IMR-90 (cell line): ENCODE measurements at regions not wholly inside any gene's neighbourhood (a gene's known extent, or its start where the extent isn't known, plus 50 kb on each side); places are given as distances from the start of the nearest gene placed in this dataset.

Experiments
- ATAC-seq: fragments of 200-7000 bp; cut with Tn5 transposase; 2 replicates; pipeline ENCODE4 v1.9.1; 2020; ENCODE audit warnings: low read depth, mild to moderate bottlenecking, moderate library complexity
- BruUV-seq: library from RNA; stranded (reverse); fragments of 400-500 nt; replicated peaks from 2 replicates; lab custom pipeline; 2021; lab: Mats Ljungman, UMichigan
- CTCF ChIA-PET: fragments of 300-600 bp; formaldehyde crosslinking; extraction: SDS; loops from one replicate; lab custom pipeline; 2021; ENCODE audit warnings: antibody characterized with exemption; lab: Yijun Ruan, JAX
- POLR2A ChIA-PET: fragments of 300-600 bp; sonication (Branson Sonifier 250); formaldehyde crosslinking; loops from one replicate; lab custom pipeline; 2022; ENCODE audit warnings: antibody characterized with exemption; ENCODE audit not compliant: unreplicated experiment; lab: Charles Lee
- DNase-seq: peaks from one replicate; pipeline ENCODE4 v3.0.0; 2013
- H2AFZ ChIP-seq: replicated peaks from 2 replicates; pipeline ENCODE3; 2013; ENCODE audit warnings: low read length, mild to moderate bottlenecking; ENCODE audit not compliant: poor library complexity
- H2AK5ac ChIP-seq: 2 replicates; pipeline ENCODE4 v1.6.1; 2013; ENCODE audit warnings: low read depth, low read length, inconsistent platforms
- H2AK9ac ChIP-seq: replicated peaks from 2 replicates; pipeline ENCODE3; 2013; ENCODE audit warnings: mild to moderate bottlenecking, low read depth, low read length, moderate library complexity; ENCODE audit not compliant: poor library complexity
- H2BK120ac ChIP-seq: 2 replicates; pipeline ENCODE4 v1.6.1; 2013; ENCODE audit warnings: low read depth, low read length, inconsistent platforms
- H2BK15ac ChIP-seq: 3 replicates; pipeline ENCODE4 v1.6.1; 2013; ENCODE audit warnings: low read depth, low read length, inconsistent platforms
- H2BK20ac ChIP-seq: 2 replicates; pipeline ENCODE4 v1.6.1; 2013; ENCODE audit warnings: low read depth, mild to moderate bottlenecking, inconsistent platforms, low read length, moderate library complexity
- H2BK5ac ChIP-seq: 2 replicates; pipeline ENCODE4 v1.6.1; 2013; ENCODE audit warnings: mild to moderate bottlenecking, low read depth, low read length, inconsistent platforms; ENCODE audit not compliant: poor library complexity, severe bottlenecking
- H3K14ac ChIP-seq: replicated peaks from 2 replicates; pipeline ENCODE4 v1.6.1; 2013; ENCODE audit warnings: low read depth, low read length, inconsistent platforms
- H3K18ac ChIP-seq: 2 replicates; pipeline ENCODE4 v1.6.1; 2013; ENCODE audit warnings: low read depth, low read length, control low read depth
- H3K23ac ChIP-seq: 2 replicates; pipeline ENCODE4 v1.6.1; 2013; ENCODE audit warnings: low read depth, low read length, inconsistent platforms
- H3K27ac ChIP-seq: 2 replicates; pipeline ENCODE4 v1.5.1; 2013; ENCODE audit warnings: mild to moderate bottlenecking, control low read depth, low read length; ENCODE audit not compliant: insufficient read depth
- H3K27me3 ChIP-seq: 2 replicates; pipeline ENCODE4 v1.6.1; 2013; ENCODE audit warnings: low read length; ENCODE audit not compliant: control insufficient read depth, insufficient read depth
- H3K36me3 ChIP-seq: 2 replicates; pipeline ENCODE4 v1.6.1; 2013; ENCODE audit warnings: low read length, mixed read lengths; ENCODE audit not compliant: control insufficient read depth, insufficient read depth
- H3K4ac ChIP-seq: 2 replicates; pipeline ENCODE4 v1.6.1; 2013; ENCODE audit warnings: low read depth, low read length, inconsistent platforms
- H3K4me1 ChIP-seq: 2 replicates; pipeline ENCODE4 v1.6.1; 2013; ENCODE audit warnings: low read length, mixed read lengths; ENCODE audit not compliant: control insufficient read depth, insufficient read depth
- H3K4me2 ChIP-seq: 2 replicates; pipeline ENCODE4 v1.6.1; 2013; ENCODE audit warnings: low read depth, mild to moderate bottlenecking, control low read depth, low read length, moderate library complexity
- H3K4me3 ChIP-seq: 2 replicates; pipeline ENCODE4 v1.5.1; 2013; ENCODE audit warnings: low read depth, mild to moderate bottlenecking, control low read depth, low read length, moderate library complexity; ENCODE audit not compliant: insufficient read depth
- H3K56ac ChIP-seq: 2 replicates; pipeline ENCODE4 v1.6.1; 2013; ENCODE audit warnings: low read length, inconsistent platforms; ENCODE audit not compliant: insufficient read depth; ENCODE audit errors: extremely low read depth
- H3K79me1 ChIP-seq, 2 experiments: 2 replicates each; pipeline ENCODE4 v1.6.1; 2013; ENCODE audit warnings: low read length in 2 of 2, inconsistent platforms in 1 of 2, low read depth in 1 of 2
- H3K9ac ChIP-seq: 2 replicates; pipeline ENCODE4 v1.6.1; 2013; ENCODE audit warnings: low read depth, low read length, control low read depth
- H3K9me1 ChIP-seq: 2 replicates; pipeline ENCODE4 v1.6.1; 2013; ENCODE audit warnings: low read length, inconsistent platforms; ENCODE audit not compliant: insufficient read depth
- H3K9me3 ChIP-seq: 2 replicates; pipeline ENCODE4 v1.6.1; 2013; ENCODE audit warnings: low read length; ENCODE audit not compliant: control insufficient read depth, insufficient read depth
- H4K20me1 ChIP-seq: 2 replicates; pipeline ENCODE4 v1.6.1; 2013; ENCODE audit warnings: low read length, inconsistent platforms; ENCODE audit not compliant: insufficient read depth
- H4K5ac ChIP-seq: 2 replicates; pipeline ENCODE4 v1.6.1; 2013; ENCODE audit warnings: mild to moderate bottlenecking, low read depth, low read length, control low read depth
- H4K8ac ChIP-seq, 2 experiments: 2 replicates each; pipeline ENCODE4 v1.6.1; 2013; ENCODE audit warnings: low read depth in 2 of 2, low read length in 2 of 2, control low read depth in 1 of 2, inconsistent platforms in 1 of 2
- H4K91ac ChIP-seq: 2 replicates; pipeline ENCODE4 v1.6.1; 2013; ENCODE audit warnings: low read depth, low read length, inconsistent platforms; ENCODE audit not compliant: insufficient read depth
- BHLHE40 ChIP-seq: fragments of 150-350 bp; IDR thresholded peaks from 2 replicates; pipeline ENCODE4 v1.6.1; 2016; ENCODE audit warnings: mild to moderate bottlenecking, low read depth, low read length
- CEBPB ChIP-seq: IDR thresholded peaks from 2 replicates; pipeline ENCODE4 v1.6.1; 2012; ENCODE audit warnings: low read depth, low read length, improper control_type of control experiment
- CHD1 ChIP-seq: IDR thresholded peaks from 2 replicates; pipeline ENCODE4 v1.6.1; 2012; ENCODE audit warnings: low read depth, low read length, improper control_type of control experiment
- CTCF ChIP-seq: conservative IDR thresholded peaks from 2 replicates; pipeline ENCODE4 v1.5.1; 2012; ENCODE audit warnings: mild to moderate bottlenecking, low read depth, low read length, improper control_type of control experiment
- ELK1 ChIP-seq: fragments of 150-350 bp; IDR thresholded peaks from 2 replicates; pipeline ENCODE4 v1.6.1; 2016; ENCODE audit warnings: low read depth, mild to moderate bottlenecking, low read length, moderate library complexity, borderline replicate concordance
- FOS ChIP-seq: fragments of 150-350 bp; IDR thresholded peaks from 2 replicates; pipeline ENCODE4 v1.6.1; 2016; ENCODE audit warnings: low read depth, low read length
- MAFK ChIP-seq: IDR thresholded peaks from 2 replicates; pipeline ENCODE4 v1.6.1; 2012; ENCODE audit warnings: low read depth, low read length, improper control_type of control experiment
- MAZ ChIP-seq: IDR thresholded peaks from 2 replicates; pipeline ENCODE4 v1.6.1; 2012; ENCODE audit warnings: low read depth, mild to moderate bottlenecking, low read length, improper control_type of control experiment, moderate library complexity, borderline replicate concordance
- MXI1 ChIP-seq: IDR thresholded peaks from 2 replicates; pipeline ENCODE4 v1.6.1; 2012; ENCODE audit warnings: low read depth, mild to moderate bottlenecking, low read length, moderate library complexity, borderline replicate concordance
- NFE2L2 ChIP-seq: fragments of 150-350 bp; IDR thresholded peaks from 2 replicates; pipeline ENCODE4 v1.6.1; 2016; ENCODE audit warnings: low read depth, mild to moderate bottlenecking, low read length
- POLR2A ChIP-seq: IDR thresholded peaks from 2 replicates; pipeline ENCODE4 v1.6.1; 2012; ENCODE audit warnings: mild to moderate bottlenecking, low read depth, low read length
- RAD21 ChIP-seq: IDR thresholded peaks from 2 replicates; pipeline ENCODE4 v1.6.1; 2012; ENCODE audit warnings: low read length, improper control_type of control experiment
- RCOR1 ChIP-seq: IDR thresholded peaks from 2 replicates; pipeline ENCODE4 v1.6.1; 2012; ENCODE audit warnings: mild to moderate bottlenecking, low read length, improper control_type of control experiment; ENCODE audit not compliant: insufficient replicate concordance
- RFX5 ChIP-seq: IDR thresholded peaks from 2 replicates; pipeline ENCODE4 v1.8.0; 2012; ENCODE audit warnings: low read depth, mild to moderate bottlenecking, low read length, moderate library complexity
- SMC3 ChIP-seq: fragments of 150-350 bp; IDR thresholded peaks from 2 replicates; pipeline ENCODE4 v1.6.1; 2016; ENCODE audit warnings: low read depth, mild to moderate bottlenecking, antibody characterized with exemption, low read length, moderate library complexity
- USF2 ChIP-seq: fragments of 150-350 bp; IDR thresholded peaks from 2 replicates; pipeline ENCODE4 v1.6.1; 2017; ENCODE audit warnings: mild to moderate bottlenecking, antibody characterized with exemption, low read length, low read depth
- WGBS, 2 experiments: methylation state at CpG; one replicate each; pipeline versions ENCODE4 v1.1.5 to v1.1.7; 2013; ENCODE audit warnings: missing lambda C conversion rate in 2 of 2; ENCODE audit not compliant: insufficient read length in 1 of 2; ENCODE audit errors: extremely low coverage in 2 of 2; 5-methylcytosine and 5-hydroxymethylcytosine counted together
- dilution Hi-C: fragments of 300-500 bp; cut with HindIII; formaldehyde crosslinking; loops from one replicate; pipeline ENCODE4 v1.14.3; 2018; ENCODE audit warnings: low sequenced_read_pairs; ENCODE audit not compliant: unreplicated experiment
- in situ Hi-C: fragments of 300-500 bp; cut with MboI; formaldehyde crosslinking; loops from 3 replicates; pipeline ENCODE4 v1.14.3; 2019; ENCODE audit warnings: low sequenced_read_pairs, inconsistent platforms, mixed read lengths
- intact Hi-C: fragments of 100-400 bp; cut with micrococcal nuclease; formaldehyde crosslinking; loops from 2 replicates; pipeline ENCODE4 v1.10.0; 2022

GRCh38 chr6:4377603-4378002, 242.2 kb upstream of the ECI2 start:
- DNase-seq (no peak), ATAC-seq (no peak)
- H3K27me3 ChIP-seq: no peaks in the 10 kb centered on the region
- H3K9me3 ChIP-seq: peaks cover 1% of the 10 kb centered on the region; the same call in 1 of the 2 replicates
- in situ Hi-C loops: no loop called here
- peaks cover 2% of the 10 kb centered on the region; the same call in 1 of the 2 replicates for H3K9me1 ChIP-seq
- no peaks in the 10 kb centered on the region for H3K36me3 ChIP-seq
- H3K4me3 ChIP-seq: no peak overlapping the region
- dilution Hi-C loops: no loop called here
- no peak overlapping the region for H3K4me2 ChIP-seq
- H3K18ac ChIP-seq: no peak overlapping the region
- no peak overlapping the region for H2AK9ac ChIP-seq
- no peak overlapping the region for H2AK5ac ChIP-seq
- H2AFZ ChIP-seq: no peak overlapping the region
- BruUV-seq: no TSS peak
- H3K9ac ChIP-seq: no peak overlapping the region
- POLR2A ChIA-PET: no interaction called here
- no peak overlapping the region for H4K8ac ChIP-seq
- H2BK5ac ChIP-seq: no peak overlapping the region
- no peak overlapping the region for H3K4ac ChIP-seq
- H3K23ac ChIP-seq: no peak overlapping the region
- H3K14ac ChIP-seq: no peak overlapping the region; the same call in 1 of the 2 replicates
- H2BK120ac ChIP-seq: no peak overlapping the region
- peaks cover 4% of the 10 kb centered on the region; the same call in 1 of the 2 replicates for H3K4me1 ChIP-seq
- H2BK15ac ChIP-seq: 0 out of 3 replicates have a peak overlapping the region, but pooled peaks have one; percentile 21
- TF ChIP-seq CEBPB: no peak
- no peak for TF ChIP-seq FOS
- TF ChIP-seq SMC3: no peak
- TF ChIP-seq RFX5: no peak
- no peak for TF ChIP-seq MXI1
- no peak for TF ChIP-seq CHD1
- no peak for TF ChIP-seq CTCF
- no peak for TF ChIP-seq ELK1
- TF ChIP-seq MAZ: no peak
- TF ChIP-seq RAD21: no peak
- TF ChIP-seq MAFK: no peak
- no peak for TF ChIP-seq POLR2A
- no peak for TF ChIP-seq BHLHE40
- no peak for TF ChIP-seq RCOR1
- no peak for TF ChIP-seq USF2
- no peak for TF ChIP-seq NFE2L2
- CTCF ChIA-PET: no interaction called here
- H2BK20ac ChIP-seq: peak overlapping the region; percentile 20; the same call in 1 of the 2 replicates
- H4K91ac ChIP-seq: no peak overlapping the region
- intact Hi-C loops: no loop called here
- H4K5ac ChIP-seq: no peak overlapping the region
- H3K27ac ChIP-seq: no peak overlapping the region
- no CpG with 5 or more reads among the region's 3 CpGs for WGBS, 2 experiments
- no peaks in the 10 kb centered on the region for H3K79me1 ChIP-seq
- no peak overlapping the region for H3K56ac ChIP-seq
- H4K20me1 ChIP-seq: no peaks in the 10 kb centered on the region
